ENCODE measurements at regions not wholly inside any gene's neighbourhood (a gene's known extent, or its start where the extent isn't known, plus 50 kb on each side); places are given as distances from the start of the nearest gene placed in this dataset.

DNA sequence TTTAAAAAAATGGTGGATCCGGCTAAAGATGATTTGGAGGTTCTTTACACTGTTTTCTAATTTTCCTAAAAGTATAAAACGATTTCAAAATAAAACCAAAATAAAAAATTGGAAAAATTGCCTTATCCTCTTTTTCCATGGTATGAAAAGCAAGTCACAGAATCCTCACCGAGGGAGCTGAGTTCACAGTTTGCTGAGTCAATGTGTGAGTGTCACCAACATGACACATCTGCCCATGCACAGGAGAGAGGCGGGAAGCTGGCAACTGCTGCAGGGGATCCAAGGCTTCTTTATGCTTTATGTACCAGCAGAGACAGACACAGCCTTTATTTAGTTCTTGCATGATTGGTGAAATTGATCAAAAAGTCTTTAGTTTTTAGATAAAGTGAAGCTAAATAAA is 157.8 kb downstream of the TNFSF13B start:
- ATAC-seq (no peak), DNase-seq (no peak)
- Mint-ChIP-seq H3K4me3 (no peak overlapping the region), H3K4me1 (peaks cover 0 to 6% (median 0%) of the 10 kb centered on the region in 7 donors), H3K27me3 (no peaks in the 10 kb centered on the region), H3K27ac (no peak overlapping the region), H3K9me3 (peaks cover 0 to 2% (median 0%) of the 10 kb centered on the region in 11 donors), H3K36me3 (no peaks in the 10 kb centered on the region)
- intact Hi-C loops (cut with micrococcal nuclease) = no loop called here
- H3K36me3 ChIP-seq (ENCODE audit: control insufficient read depth in 2 of 3, insufficient read depth in 3 of 3, low read length in 3 of 3) = no peaks in the 10 kb centered on the region
- no peaks in the 10 kb centered on the region for H3K27me3 ChIP-seq (ENCODE audit: control insufficient read depth in 2 of 2, insufficient read depth in 2 of 2, low read length in 2 of 2)
- H3K9me3 ChIP-seq (ENCODE audit: control insufficient read depth in 2 of 3, low read length in 3 of 3) = no peaks in the 10 kb centered on the region
- no peak overlapping the region for H3K27ac ChIP-seq (ENCODE audit: low read depth, low read length)
- H3K4me3 ChIP-seq (ENCODE audit: low read length) = no peak overlapping the region
- ChIA-PET POLR2A (no interaction called here), CTCF (no interaction called here)
- H3K4me1 ChIP-seq (ENCODE audit: control insufficient read depth in 2 of 2, insufficient read depth in 2 of 2, low read length in 2 of 2) = no peaks in the 10 kb centered on the region

- H3K4me3 Mint-ChIP-seq = no peak overlapping the region
- no peaks in the 10 kb centered on the region for H3K27me3 Mint-ChIP-seq
- no peak overlapping the region for H3K27ac Mint-ChIP-seq
- H3K4me1 Mint-ChIP-seq = no peaks in the 10 kb centered on the region
- H3K36me3 Mint-ChIP-seq = no peaks in the 10 kb centered on the region
- H3K9me3 Mint-ChIP-seq = peaks cover 0 to 2% (median 0%) of the 10 kb centered on the region in 11 donors
- intact Hi-C loops (cut with micrococcal nuclease) = no loop called here
- Histone ChIP-seq H3K27me3 (ENCODE audit: control insufficient read depth in 2 of 2, insufficient read depth in 2 of 2, low read length in 2 of 2) (no peaks in the 10 kb centered on the region), H3K9me3 (ENCODE audit: control insufficient read depth in 2 of 3, low read length in 3 of 3) (no peaks in the 10 kb centered on the region), H3K4me1 (ENCODE audit: control insufficient read depth in 2 of 2, insufficient read depth in 2 of 2, low read length in 2 of 2) (no peaks in the 10 kb centered on the region), H3K27ac (ENCODE audit: low read depth, low read length) (no peak overlapping the region), H3K4me3 (ENCODE audit: low read length) (no peak overlapping the region), H3K36me3 (ENCODE audit: control insufficient read depth in 2 of 3, insufficient read depth in 3 of 3, low read length in 3 of 3) (no peaks in the 10 kb centered on the region)
- DNase-seq (no peak), ATAC-seq (no peak)
- ChIA-PET POLR2A (interaction anchor here (0.8 kb wide), 1 partner anchor 178 kb away, joined by 3 read pairs; no protein-coding TSS in a partner anchor), CTCF (no interaction called here)
Measured at GRCh38 chr13:108428691-108429090, 159.2 kb downstream of the TNFSF13B start.

DNA sequence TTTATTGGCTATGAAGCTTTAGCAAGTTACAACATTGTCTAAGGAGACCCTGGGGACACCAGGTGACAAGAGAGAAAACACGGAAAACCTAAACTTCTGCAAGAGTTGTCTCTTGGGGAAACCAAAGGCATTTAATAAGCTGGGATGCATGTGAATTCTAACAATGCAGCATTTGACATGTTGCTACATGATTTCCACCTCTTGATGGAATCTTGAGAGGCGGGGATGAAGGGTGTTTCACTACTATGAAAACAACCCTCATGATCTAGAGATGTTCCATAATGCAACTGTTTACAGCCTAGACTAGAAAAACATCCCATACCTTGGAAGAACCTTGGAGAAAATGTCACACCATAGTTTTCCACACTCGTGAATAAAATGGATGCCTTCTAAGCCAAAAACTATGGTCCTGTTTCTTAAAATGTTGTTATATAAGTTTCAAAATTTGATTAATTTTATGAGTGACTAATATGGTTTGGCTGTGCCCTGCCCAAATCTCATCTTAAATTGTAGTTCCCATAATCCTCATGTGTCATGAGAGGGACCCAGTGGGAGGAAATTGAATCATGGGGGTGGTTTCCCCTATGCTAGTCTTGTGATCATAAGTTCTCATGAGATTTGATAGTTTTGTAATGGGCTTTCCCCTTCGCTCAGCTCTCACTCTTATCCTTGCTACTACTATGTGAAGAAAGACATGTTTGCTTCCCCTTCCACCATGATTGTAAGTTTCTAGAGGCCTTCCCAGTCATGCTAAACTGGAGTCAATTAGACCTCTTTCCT is 164.6 kb downstream of the TNFSF13B start:
- POLR2A ChIA-PET = no interaction called here
- CTCF ChIA-PET = no interaction called here
- H3K27ac Mint-ChIP-seq = no peak overlapping the region

DNA sequence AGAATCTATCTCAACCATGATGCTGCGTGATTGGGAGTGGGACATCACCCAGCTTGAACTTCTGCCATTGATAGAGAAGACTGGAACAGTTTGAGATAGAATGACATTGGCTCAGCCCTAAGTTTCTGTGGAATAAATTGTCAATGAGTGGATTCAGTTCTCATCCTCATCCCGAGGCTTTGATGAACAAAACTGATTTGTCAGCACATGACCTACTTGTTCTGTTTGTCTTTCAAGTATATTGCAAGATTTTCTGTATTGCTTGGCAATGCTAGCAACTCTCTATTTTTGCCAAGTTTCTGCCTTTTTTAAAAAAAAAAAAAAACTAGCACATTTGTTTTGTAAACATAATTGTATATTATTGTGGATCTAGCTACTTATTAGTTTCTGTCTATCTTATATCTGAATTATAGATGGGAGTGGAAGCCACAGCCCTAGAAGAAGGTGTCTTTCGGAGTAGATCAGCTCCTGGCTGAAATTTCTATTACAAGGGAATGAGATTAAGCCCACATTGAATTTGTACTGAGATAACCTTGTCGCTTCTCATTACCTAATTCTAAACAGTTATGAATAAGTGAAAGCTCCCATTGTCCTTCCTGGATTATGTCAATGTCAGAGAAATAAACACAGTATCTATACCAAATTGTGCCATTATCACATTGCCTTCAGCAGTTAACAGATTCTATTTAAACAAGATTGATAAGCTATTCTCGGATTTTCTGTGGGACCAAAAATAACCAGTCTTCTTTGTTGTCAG is 166.1 kb downstream of the TNFSF13B start:
- H3K36me3 ChIP-seq (ENCODE audit: control insufficient read depth in 2 of 3, insufficient read depth in 3 of 3, low read length in 3 of 3) = no peaks in the 10 kb centered on the region
- CTCF ChIA-PET = interaction anchor here (0.6 to 1.0 kb wide), 2 partner anchors 19 to 114 kb away, joined by 3 read pairs; no protein-coding TSS in a partner anchor
- Mint-ChIP-seq H3K27ac (no peak overlapping the region), H3K4me1 (no peaks in the 10 kb centered on the region), H3K9me3 (peaks cover 0 to 5% (median 0%) of the 10 kb centered on the region in 11 donors), H3K36me3 (peaks cover 0 to 4% (median 0%) of the 10 kb centered on the region in 5 donors), H3K27me3 (peaks cover 0 to 9% (median 5%) of the 10 kb centered on the region in 5 donors), H3K4me3 (no peak overlapping the region)
- no peak for ATAC-seq
- no peaks in the 10 kb centered on the region for H3K9me3 ChIP-seq (ENCODE audit: control insufficient read depth in 2 of 3, low read length in 3 of 3)
- DNase-seq = no peak
- no peak overlapping the region for H3K27ac ChIP-seq (ENCODE audit: low read depth, low read length)
- H3K4me3 ChIP-seq (ENCODE audit: low read length) = no peak overlapping the region
- POLR2A ChIA-PET = interaction anchor here (0.7 kb wide), 1 partner anchor 109 kb away, joined by 4 read pairs; no protein-coding TSS in a partner anchor
- intact Hi-C loops (cut with micrococcal nuclease) = no loop called here
- H3K4me1 ChIP-seq (ENCODE audit: control insufficient read depth in 2 of 2, insufficient read depth in 2 of 2, low read length in 2 of 2) = no peaks in the 10 kb centered on the region
- no peaks in the 10 kb centered on the region for H3K27me3 ChIP-seq (ENCODE audit: control insufficient read depth in 2 of 2, insufficient read depth in 2 of 2, low read length in 2 of 2)

More for the DNA sequence above, 164.6 kb downstream of the TNFSF13B start:
- peaks cover 0 to 4% (median 0%) of the 10 kb centered on the region in 5 donors for H3K36me3 Mint-ChIP-seq
- no peak overlapping the region for H3K4me3 Mint-ChIP-seq
- peaks cover 0 to 5% (median 0%) of the 10 kb centered on the region in 11 donors for H3K9me3 Mint-ChIP-seq
- intact Hi-C loops (cut with micrococcal nuclease) = no loop called here
- Histone ChIP-seq H3K4me3 (ENCODE audit: low read length) (no peak overlapping the region), H3K4me1 (ENCODE audit: control insufficient read depth in 2 of 2, insufficient read depth in 2 of 2, low read length in 2 of 2) (no peaks in the 10 kb centered on the region), H3K27me3 (ENCODE audit: control insufficient read depth in 2 of 2, insufficient read depth in 2 of 2, low read length in 2 of 2) (no peaks in the 10 kb centered on the region), H3K27ac (ENCODE audit: low read depth, low read length) (no peak overlapping the region), H3K9me3 (ENCODE audit: control insufficient read depth in 2 of 3, low read length in 3 of 3) (no peaks in the 10 kb centered on the region), H3K36me3 (ENCODE audit: control insufficient read depth in 2 of 3, insufficient read depth in 3 of 3, low read length in 3 of 3) (no peaks in the 10 kb centered on the region)
- DNase-seq (no peak), ATAC-seq (no peak)
- no peaks in the 10 kb centered on the region for H3K4me1 Mint-ChIP-seq
- H3K27me3 Mint-ChIP-seq = peaks cover 0 to 9% (median 5%) of the 10 kb centered on the region in 5 donors

GRCh38 chr13:108437496-108437895 is 168.0 kb downstream of the TNFSF13B start:
- DNase-seq (no peak), ATAC-seq (no peak)
- ChIA-PET POLR2A (no interaction called here), CTCF (no interaction called here)
- Histone ChIP-seq H3K27me3 (ENCODE audit: control insufficient read depth in 2 of 2, insufficient read depth in 2 of 2, low read length in 2 of 2) (no peaks in the 10 kb centered on the region), H3K4me1 (ENCODE audit: control insufficient read depth in 2 of 2, insufficient read depth in 2 of 2, low read length in 2 of 2) (no peaks in the 10 kb centered on the region), H3K9me3 (ENCODE audit: control insufficient read depth in 2 of 3, low read length in 3 of 3) (no peaks in the 10 kb centered on the region), H3K4me3 (ENCODE audit: low read length) (no peak overlapping the region), H3K36me3 (ENCODE audit: control insufficient read depth in 2 of 3, insufficient read depth in 3 of 3, low read length in 3 of 3) (no peaks in the 10 kb centered on the region), H3K27ac (ENCODE audit: low read depth, low read length) (no peak overlapping the region)
- peaks cover 0 to 5% (median 0%) of the 10 kb centered on the region in 11 donors for H3K9me3 Mint-ChIP-seq
- H3K4me3 Mint-ChIP-seq = no peak overlapping the region
- H3K4me1 Mint-ChIP-seq = no peaks in the 10 kb centered on the region
- peaks cover 0 to 4% (median 0%) of the 10 kb centered on the region in 5 donors for H3K36me3 Mint-ChIP-seq
- H3K27ac Mint-ChIP-seq = no peak overlapping the region
- intact Hi-C loops (cut with micrococcal nuclease) = no loop called here
- H3K27me3 Mint-ChIP-seq = peaks cover 0 to 9% (median 5%) of the 10 kb centered on the region in 5 donors

DNA sequence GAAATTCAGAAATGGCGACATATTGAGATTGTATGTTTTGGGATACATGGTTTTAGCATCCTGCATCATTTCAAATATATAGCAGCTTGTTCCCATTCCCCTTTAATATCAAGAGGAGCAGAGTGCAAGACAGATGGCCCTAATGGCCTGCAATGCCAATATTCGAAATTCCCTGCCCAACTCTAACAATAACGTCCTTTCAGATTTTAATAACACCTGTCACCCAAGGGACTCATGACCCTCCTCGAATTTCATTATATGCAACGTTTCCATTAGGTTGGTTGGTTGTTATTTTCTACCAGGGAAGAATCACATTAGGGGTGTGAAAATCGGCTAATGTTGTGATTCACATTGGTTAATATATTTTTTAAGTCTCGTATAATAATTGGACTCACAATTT is 170.0 kb downstream of the TNFSF13B start:
- Histone ChIP-seq H3K9me3 (ENCODE audit: control insufficient read depth in 2 of 3, low read length in 3 of 3) (no peaks in the 10 kb centered on the region), H3K4me1 (ENCODE audit: control insufficient read depth in 2 of 2, insufficient read depth in 2 of 2, low read length in 2 of 2) (no peaks in the 10 kb centered on the region), H3K4me3 (ENCODE audit: low read length) (no peak overlapping the region), H3K27me3 (ENCODE audit: control insufficient read depth in 2 of 2, insufficient read depth in 2 of 2, low read length in 2 of 2) (no peaks in the 10 kb centered on the region), H3K27ac (ENCODE audit: low read depth, low read length) (no peak overlapping the region), H3K36me3 (ENCODE audit: control insufficient read depth in 2 of 3, insufficient read depth in 3 of 3, low read length in 3 of 3) (no peaks in the 10 kb centered on the region)
- DNase-seq = no peak
- POLR2A ChIA-PET = no interaction called here
- Mint-ChIP-seq H3K27ac (no peak overlapping the region), H3K36me3 (peaks cover 0 to 1% (median 0%) of the 10 kb centered on the region in 5 donors), H3K27me3 (peaks cover 0 to 9% (median 4%) of the 10 kb centered on the region in 5 donors), H3K4me3 (no peak overlapping the region), H3K4me1 (no peaks in the 10 kb centered on the region), H3K9me3 (peaks cover 0 to 4% (median 0%) of the 10 kb centered on the region in 11 donors)
- intact Hi-C loops (cut with micrococcal nuclease) = no loop called here
- ATAC-seq = no peak
- CTCF ChIA-PET = no interaction called here
